NOMO-1 (cell line): ENCODE measurements at regions not wholly inside any gene's neighbourhood (a gene's known extent, or its start where the extent isn't known, plus 50 kb on each side); places are given as distances from the start of the nearest gene placed in this dataset.
A peak's percentile ranks its signal among the peaks of the same experiment; 100 is the strongest.
"Not testable (repeated sequence)": the region's sequence is repeated elsewhere in the genome, so short reads cannot be mapped to it uniquely, and the experiment has no call there.

Experiments
- DNase-seq, 2 experiments: peaks; one replicate each; lab custom pipeline; 2025; ENCODE audit not compliant: unreplicated experiment in 2 of 2; lab: John Stamatoyannopoulos, UW

DNA sequence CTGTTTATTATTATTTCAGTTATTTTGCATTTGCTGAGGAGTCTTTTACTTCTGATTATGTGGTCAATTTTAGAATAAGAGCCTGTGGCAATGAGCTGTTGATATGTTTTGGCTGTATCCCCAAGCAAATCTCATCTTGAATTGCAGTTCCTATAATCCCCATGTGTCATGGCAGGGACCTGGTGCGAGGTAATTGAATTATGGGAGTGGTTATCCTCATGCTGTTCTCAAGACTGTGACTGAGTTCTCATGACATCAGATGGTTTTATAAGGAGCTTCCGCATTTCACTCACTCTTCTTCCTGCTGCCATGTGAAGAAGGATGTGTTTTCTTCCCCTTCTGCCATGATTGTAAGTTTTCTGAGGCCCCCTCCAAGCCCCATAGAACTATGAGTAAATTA is 114.9 kb upstream of the SLCO6A1 start:
- DNase-seq, result no peak

- DNase-seq, result no peak
Measured at GRCh38 chr5:102617191-102618187, 118.7 kb upstream of the SLCO6A1 start.

- peak in 1 of 2 experiments; percentile 3 for DNase-seq
Measured at GRCh38 chr5:102622262-102622661, 123.5 kb upstream of the SLCO6A1 start.

DNA sequence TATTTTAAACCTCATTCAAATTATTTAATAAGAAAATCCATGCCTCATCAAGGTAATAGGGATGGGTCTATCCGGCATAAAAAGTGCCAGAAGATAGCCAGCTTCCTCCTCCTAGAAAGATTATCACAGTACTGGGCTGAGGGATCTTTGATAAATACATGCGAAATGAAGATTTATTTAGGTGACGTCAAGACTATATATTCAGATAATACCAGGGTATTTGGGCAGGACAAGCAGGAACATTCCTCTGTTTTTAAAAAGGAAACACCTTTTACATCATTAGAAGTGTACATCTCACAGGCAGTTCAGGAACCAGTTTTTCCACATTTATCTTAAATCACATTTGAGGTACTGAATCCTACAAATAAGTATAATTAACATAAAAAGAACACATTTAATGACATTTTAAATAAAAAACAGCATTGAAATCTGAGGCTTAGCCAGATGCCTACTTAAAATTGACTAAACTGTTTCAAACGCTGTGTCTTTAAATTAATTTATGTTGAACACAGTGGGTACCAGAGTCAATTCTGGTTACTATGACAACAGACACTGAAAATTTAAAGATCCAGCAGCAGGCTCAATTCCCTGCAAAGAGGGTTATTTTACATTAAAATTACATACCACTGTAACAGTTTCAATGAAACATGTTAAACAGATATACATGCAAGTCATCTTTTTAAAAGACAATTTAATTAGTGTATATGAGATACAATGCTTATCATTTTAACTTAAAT is 124.7 kb upstream of the SLCO6A1 start:
- no peak for DNase-seq

- DNase-seq, result no peak
Measured at GRCh38 chr5:102624405-102624804, 125.6 kb upstream of the SLCO6A1 start.

DNA sequence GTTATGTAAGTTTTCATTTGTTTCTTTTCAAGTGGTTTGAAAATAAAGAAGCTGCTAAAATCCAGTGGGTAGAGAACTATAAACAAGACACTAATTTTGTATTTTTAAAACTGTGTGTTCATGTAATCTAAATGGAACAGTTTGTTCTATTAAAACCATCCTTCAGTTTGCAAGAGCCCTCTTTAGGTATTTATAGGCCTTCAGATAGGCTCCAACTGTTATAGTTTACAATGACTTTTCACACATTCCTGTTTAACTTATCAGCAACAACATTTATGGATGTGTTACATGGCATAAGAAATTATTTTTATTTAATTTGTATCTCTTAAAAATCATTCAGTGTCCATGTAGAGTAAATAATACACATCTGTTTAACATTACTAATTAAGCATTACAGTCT is 126.7 kb upstream of the SLCO6A1 start:
- DNase-seq, result no peak

DNA sequence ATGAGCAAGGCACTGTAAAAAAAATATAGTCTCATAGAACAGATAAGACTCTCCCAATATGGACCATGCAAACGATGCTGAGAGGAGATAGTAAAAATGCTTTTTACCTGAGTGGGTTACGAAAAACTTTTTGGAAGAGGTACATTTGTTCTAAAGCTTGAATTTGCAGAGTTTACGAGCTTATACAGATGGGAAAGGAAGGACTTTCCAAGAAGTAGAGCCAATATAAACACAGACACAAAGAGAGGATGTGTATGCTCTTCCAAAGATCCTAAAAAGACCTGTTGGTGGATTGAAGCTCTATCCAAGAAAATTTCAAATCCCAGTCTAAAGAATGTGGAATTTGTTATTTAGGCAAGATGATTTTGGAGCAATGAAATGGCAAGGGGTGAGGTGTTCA is 127.1 kb upstream of the SLCO6A1 start:
- no peak for DNase-seq

DNA sequence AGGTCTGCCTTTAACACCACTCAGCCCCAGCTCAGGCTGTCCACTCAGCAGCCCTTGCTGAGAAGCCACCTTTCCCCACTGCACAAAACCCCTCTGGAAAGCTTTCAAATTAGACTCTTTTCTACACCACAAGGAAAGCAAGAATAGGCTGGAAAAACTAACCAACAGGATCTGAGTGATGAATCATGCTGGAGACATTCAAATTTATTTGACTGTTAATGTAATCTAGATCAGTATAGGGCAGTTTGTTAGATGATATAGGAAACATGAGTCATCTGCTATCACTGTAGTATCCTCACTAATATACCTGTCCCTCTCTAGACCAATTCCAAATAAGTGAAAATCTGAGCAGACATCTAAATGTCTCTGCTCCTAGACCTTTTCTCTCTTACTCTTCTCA is 127.8 kb upstream of the PAM start:
- DNase-seq, result no peak

GRCh38 chr5:102628441-102629175 is 126.5 kb upstream of the PAM start:
- DNase-seq, result no peak

DNA sequence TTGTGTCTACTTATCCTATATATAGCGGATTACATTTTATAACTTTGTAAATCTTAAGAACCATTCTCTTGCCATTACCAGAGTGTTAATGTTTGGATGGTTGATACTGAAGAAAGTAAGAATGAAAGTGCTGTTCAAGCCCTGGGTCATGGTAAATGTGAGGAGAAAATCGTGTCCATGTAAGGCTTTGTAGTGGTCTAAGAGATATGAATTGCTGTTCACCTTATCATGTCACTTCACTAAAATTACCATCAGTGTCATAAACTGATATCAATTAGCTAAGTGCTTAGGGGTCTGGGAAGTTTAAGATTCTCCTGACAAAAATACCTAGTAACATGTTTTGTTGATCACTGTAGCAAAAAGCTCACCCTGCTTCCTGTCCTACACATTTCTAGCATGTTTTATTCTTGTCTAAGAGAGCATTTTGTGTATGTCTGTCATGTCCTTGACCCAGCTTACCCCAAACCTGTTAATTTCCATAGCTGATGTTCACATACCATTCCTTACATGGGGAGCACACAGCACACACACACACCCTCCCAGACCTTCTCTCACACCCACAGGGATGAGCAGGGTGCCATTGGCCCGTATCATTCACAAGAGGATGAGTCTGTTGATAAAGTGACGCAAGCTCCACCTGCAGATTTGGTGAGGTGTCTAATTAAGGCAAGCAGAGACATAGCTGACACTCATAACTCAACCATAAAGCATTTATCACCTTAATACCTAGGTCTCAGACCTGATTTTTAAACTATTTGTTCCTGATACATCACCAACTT is 125.1 kb upstream of the PAM start:
- no peak for DNase-seq

- not testable (repeated sequence) for DNase-seq
Measured at GRCh38 chr5:102635399-102635798, 119.7 kb upstream of the PAM start.

DNA sequence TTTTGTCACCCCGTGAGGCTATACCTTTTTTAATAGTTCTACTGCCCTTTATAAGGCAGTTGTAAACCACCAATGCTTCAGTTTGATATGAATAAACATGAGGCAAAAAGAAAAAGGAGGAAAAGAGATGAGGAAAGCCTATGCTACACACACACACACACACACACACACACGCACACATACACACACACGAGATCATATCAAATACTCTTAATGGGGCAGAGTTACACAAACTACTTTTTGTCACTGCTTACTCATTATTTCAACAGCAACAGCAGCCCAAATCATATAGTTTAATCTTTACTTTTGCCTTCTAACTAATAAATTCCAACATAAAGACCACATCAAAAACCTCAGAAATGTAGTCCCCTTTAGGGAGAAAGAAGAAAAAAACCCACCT is 116.8 kb upstream of the PAM start:
- no peak for DNase-seq

- no peak for DNase-seq
Measured at GRCh38 chr5:102638912-102639652, 116.0 kb upstream of the PAM start.

GRCh38 chr5:102649731-102650130 is 105.4 kb upstream of the PAM start:
- no peak for DNase-seq

DNA sequence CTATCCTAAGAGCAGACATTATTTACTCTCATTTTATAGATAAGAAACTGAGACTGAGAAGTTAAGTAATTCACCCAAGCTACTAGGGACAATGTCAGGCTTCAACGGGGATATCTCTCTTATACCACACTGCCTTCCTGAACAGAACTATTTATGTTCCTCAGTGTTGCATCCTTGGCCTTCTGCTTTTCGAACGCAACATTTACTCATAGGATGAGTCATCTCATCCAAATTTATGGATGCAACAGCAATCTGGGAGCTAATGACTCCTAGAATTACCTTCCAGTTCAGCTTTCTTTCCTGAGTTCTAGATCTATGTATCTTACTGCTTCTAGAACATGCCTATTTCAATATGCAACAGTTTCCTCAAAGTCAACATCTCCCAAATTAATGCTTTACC is 103.6 kb upstream of the PAM start:
- DNase-seq, result no peak

DNA sequence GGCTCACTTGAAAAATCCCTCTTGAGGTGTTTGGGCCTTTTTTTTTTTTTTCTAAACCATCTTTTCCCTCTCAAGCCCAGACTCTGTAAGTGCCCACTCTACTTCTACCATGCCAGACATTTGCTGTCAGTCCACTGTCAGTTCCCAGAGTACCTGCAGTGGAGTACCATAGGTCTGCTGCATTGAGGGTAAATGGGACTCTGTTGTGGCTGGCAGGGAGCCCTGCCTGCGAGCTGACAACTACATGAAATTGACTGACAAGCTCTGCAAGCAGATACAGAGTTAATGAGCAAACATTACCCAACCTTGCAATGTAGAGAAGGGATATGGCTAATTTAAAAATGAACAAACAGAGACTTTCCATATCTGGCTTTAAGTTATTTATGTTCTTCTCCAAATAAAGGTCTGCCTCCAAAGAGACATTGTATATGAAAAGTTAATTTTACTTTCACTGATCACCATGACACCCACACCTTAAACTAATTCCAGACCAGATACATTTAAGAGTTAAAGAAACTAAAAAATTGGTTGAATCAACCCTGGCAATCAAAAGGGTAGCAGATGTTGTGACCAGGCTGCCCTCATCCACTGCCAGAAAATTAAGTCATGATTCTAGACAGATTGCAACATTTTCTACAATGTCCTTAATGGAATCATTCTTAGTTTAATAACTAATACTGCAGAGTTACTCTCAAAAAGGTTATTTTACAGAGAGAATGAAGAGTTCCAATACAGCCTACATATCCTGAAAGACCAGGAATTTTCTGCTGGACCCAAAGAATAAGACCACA is 100.4 kb upstream of the PAM start:
- no peak for DNase-seq

GRCh38 chr5:102659151-102659550 is 96.0 kb upstream of the PAM start:
- DNase-seq, result no peak

GRCh38 chr5:102660111-102660510 is 95.0 kb upstream of the PAM start:
- DNase-seq, result no peak
